ENCODE measurements at regions not wholly inside any gene's neighbourhood (a gene's known extent, or its start where the extent isn't known, plus 50 kb on each side); places are given as distances from the start of the nearest gene placed in this dataset.

DNA sequence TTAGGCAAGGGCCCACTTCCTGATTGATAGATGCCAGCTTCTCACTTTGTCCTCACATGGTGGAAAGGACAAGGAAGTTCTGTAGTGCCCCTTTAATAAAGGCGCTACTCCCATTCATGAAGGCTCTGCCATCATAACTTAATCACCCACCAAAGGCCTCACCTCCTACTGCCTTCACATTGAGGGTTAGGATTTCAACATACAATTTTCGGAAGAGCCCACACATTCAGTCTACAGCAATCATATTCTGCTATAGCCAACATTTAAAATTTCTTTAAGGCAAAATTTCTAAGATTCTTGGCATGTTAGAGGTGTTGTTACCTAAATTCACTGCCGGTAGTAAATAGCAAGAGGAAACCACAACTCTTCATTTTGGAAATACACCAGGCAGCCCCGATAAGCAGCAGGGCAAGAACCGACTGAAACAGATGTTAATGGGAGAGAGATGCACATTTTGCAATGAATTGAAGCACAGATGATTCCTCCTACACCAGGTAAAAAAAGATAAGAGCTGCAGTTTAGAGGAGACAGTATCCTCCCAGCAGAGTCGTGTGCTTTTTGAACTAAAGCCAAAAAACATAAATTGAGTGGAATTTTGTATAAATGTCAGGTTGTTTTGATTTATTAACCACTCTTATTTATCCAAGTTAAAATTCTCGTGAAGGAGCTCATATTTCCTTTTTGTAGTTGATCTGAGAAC lies 594.9 kb downstream of the KCTD8 start:
- TF ChIP-seq, protein P1, sequence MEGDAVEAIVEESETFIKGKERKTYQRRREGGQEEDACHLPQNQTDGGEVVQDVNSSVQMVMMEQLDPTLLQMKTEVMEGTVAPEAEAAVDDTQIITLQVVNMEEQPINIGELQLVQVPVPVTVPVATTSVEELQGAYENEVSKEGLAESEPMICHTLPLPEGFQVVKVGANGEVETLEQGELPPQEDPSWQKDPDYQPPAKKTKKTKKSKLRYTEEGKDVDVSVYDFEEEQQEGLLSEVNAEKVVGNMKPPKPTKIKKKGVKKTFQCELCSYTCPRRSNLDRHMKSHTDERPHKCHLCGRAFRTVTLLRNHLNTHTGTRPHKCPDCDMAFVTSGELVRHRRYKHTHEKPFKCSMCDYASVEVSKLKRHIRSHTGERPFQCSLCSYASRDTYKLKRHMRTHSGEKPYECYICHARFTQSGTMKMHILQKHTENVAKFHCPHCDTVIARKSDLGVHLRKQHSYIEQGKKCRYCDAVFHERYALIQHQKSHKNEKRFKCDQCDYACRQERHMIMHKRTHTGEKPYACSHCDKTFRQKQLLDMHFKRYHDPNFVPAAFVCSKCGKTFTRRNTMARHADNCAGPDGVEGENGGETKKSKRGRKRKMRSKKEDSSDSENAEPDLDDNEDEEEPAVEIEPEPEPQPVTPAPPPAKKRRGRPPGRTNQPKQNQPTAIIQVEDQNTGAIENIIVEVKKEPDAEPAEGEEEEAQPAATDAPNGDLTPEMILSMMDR (IDR thresholded peaks at IDR 0.05; ENCODE audit: low read depth, low read length, missing control alignments): no peak
- no peak overlapping the region for H3K4me3 ChIP-seq (ENCODE audit: low read depth, low read length)
- in situ Hi-C loops (cut with HindIII; ENCODE audit: low sequenced_read_pairs): no loop called here
- DNase-seq (ENCODE audit: low read depth): no peak

DNA sequence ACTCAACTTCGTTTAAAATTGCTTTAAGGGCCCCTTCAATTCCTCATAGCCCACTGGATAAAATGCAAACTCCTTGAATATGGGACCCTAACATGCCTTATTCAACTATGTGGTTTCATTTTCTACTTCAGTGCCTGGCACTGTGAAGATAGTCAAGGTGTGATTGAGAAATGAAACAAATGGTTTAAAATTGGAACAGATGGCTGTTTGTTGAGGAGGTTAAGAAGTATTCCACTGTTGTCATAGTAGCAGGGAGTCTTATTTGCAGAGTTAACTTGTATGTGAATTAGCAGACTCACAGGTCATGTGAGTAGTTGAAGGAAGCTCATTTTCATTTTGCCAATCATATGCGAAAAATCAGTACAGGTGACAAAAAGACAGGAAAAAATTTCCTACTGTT lies 593.3 kb downstream of the KCTD8 start:
- TF ChIP-seq, protein P1 (IDR thresholded peaks at IDR 0.05; ENCODE audit: low read depth, low read length, missing control alignments): no peak
- no peak overlapping the region for H3K4me3 ChIP-seq (ENCODE audit: low read depth, low read length)
- in situ Hi-C loops (cut with HindIII; ENCODE audit: low sequenced_read_pairs): no loop called here
- DNase-seq (ENCODE audit: low read depth): no peak

DNA sequence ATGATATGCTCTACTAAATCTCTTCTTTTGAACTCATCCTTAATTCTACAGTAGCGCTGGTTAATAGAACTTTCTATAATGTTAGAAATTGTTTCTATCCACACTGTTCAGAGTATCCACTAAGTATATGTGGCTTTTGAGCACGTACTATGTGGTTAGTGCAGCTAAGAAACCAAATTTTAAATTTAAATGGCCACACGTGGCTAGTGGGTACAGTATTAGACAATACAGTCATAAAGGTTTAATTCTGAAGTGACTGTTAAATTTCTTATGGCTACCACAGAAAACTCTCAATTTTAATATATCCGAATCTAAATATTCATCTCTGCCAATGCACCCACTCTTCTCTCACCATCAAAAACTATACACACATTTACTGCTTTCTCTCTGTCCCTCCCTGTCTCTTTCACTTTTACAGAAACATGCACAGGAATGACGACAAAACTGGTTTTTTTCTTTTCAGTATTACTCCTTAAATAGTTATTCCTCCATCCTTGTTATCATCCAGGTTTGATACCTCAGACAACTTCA lies 583.9 kb downstream of the KCTD8 start:
- in situ Hi-C loops (cut with HindIII; ENCODE audit: low sequenced_read_pairs): no loop called here

DNA sequence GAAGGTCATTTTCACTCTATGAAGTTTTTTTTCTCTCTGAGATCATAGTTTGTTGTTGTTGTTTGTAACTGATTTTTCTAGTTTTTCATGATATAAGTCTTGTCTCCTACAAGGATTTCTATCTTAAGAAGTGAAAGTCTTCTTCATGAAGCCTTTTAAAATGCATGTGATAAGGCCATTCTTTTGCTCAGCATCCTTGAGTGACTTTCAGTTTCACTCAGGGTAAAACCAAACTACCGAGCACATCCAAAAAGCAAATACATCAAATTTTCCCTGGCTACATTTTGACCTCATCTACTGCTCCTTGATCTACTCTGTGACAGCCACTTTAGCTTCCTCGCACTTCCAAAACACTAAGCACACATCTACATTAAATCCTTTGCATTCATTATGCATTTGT lies 580.7 kb downstream of the KCTD8 start:
- in situ Hi-C loops (cut with HindIII; ENCODE audit: low sequenced_read_pairs): no loop called here
- TF ChIP-seq, protein P1 (IDR thresholded peaks at IDR 0.05; ENCODE audit: low read depth, low read length, missing control alignments): no peak
- H3K4me3 ChIP-seq (ENCODE audit: low read depth, low read length): no peak overlapping the region
- no peak for DNase-seq (ENCODE audit: low read depth)

More for the DNA sequence above, 583.9 kb downstream of the KCTD8 start:
- TF ChIP-seq, protein P1 (IDR thresholded peaks at IDR 0.05; ENCODE audit: low read depth, low read length, missing control alignments): no peak
- no peak for DNase-seq (ENCODE audit: low read depth)
- H3K4me3 ChIP-seq (ENCODE audit: low read depth, low read length): no peak overlapping the region

DNA sequence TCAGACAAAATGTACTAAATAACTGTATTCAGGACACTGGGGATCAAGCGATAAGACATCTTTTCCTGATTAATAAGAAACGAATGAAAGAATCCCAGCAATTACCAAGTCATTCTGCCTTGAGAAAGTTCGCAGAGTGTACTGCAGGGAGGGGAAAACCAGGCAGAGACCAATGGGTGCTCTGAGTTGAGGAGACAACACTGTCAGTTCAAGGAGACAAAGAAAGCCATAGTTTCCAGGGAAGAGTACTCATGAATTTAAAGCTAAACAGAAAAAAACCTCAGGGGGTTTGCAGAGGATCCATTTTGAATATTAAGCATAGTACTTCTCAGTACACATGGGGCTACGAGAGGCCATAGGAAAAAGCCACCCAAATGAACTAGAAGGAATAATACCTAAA lies 573.0 kb downstream of the KCTD8 start:
- in situ Hi-C loops (cut with HindIII; ENCODE audit: low sequenced_read_pairs): no loop called here
- TF ChIP-seq, protein P1 (IDR thresholded peaks at IDR 0.05; ENCODE audit: low read depth, low read length, missing control alignments): no peak
- no peak overlapping the region for H3K4me3 ChIP-seq (ENCODE audit: low read depth, low read length)
- DNase-seq (ENCODE audit: low read depth): no peak

DNA sequence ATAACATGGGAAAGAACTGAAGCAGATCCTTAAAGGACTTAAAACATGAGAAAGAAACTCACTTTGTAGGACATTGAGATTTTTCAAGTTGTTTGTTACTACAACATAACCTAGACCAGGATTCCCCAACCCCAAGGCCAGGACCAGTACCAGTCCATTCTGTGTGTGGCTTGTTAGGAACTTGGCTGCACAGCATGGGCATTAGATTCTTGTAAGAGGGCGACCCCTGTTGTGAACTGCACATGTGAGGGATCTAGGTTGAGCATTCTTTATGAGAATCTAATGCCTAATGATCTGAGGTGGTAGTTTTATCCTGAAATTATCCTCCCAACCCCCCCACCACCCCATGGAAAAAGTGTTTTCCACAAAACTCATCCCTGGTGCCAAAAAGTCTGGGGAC lies 566.1 kb downstream of the KCTD8 start:
- TF ChIP-seq, protein P1 (IDR thresholded peaks at IDR 0.05; ENCODE audit: low read depth, low read length, missing control alignments): no peak
- DNase-seq (ENCODE audit: low read depth): no peak
- H3K4me3 ChIP-seq (ENCODE audit: low read depth, low read length): no peak overlapping the region
- in situ Hi-C loops (cut with HindIII; ENCODE audit: low sequenced_read_pairs): no loop called here
